HFFc6 (cell line): ENCODE measurements at regions not wholly inside any gene's neighbourhood (a gene's known extent, or its start where the extent isn't known, plus 50 kb on each side); places are given as distances from the start of the nearest gene placed in this dataset.
"Not testable (repeated sequence)": the region's sequence is repeated elsewhere in the genome, so short reads cannot be mapped to it uniquely, and the experiment has no call there.

ENCODE experiments used
- DNase-seq: peaks from one replicate; pipeline ENCODE4 v3.0.0-alpha.2; 2018
- H3K27ac Mint-ChIP-seq: 2 replicates; pipeline ENCODE4 v1.8.0; 2020; ENCODE audit warnings: mild to moderate bottlenecking, mixed read lengths
- H3K27me3 Mint-ChIP-seq: 2 replicates; pipeline ENCODE4 v1.8.0; 2021; ENCODE audit warnings: mild to moderate bottlenecking, moderate library complexity, mixed read lengths; ENCODE audit not compliant: insufficient read depth
- H3K36me3 Mint-ChIP-seq: 2 replicates; pipeline ENCODE4 v1.8.0; 2021; ENCODE audit warnings: low read depth, mixed read lengths
- H3K4me1 Mint-ChIP-seq: 2 replicates; pipeline ENCODE4 v1.8.0; 2020; ENCODE audit warnings: low read depth, mixed read lengths
- H3K4me3 Mint-ChIP-seq: 2 replicates; pipeline ENCODE4 v1.8.0; 2020; ENCODE audit warnings: mild to moderate bottlenecking, moderate library complexity, mixed read lengths
- H3K9me3 Mint-ChIP-seq: 2 replicates; pipeline ENCODE4 v1.8.0; 2020; ENCODE audit warnings: mild to moderate bottlenecking, mixed read lengths
- CTCF ChIP-seq: fragments of 200-600 bp; sonication (generic); IDR thresholded peaks from 2 replicates; pipeline ENCODE4 v1.5.0; 2021; ENCODE audit warnings: antibody characterized with exemption, mild to moderate bottlenecking

GRCh38 chr9:134571326-134571931, 70.2 kb upstream of the COL5A1 start:
- H3K27me3 Mint-ChIP-seq = peaks cover 21% of the 10 kb centered on the region
- no peaks in the 10 kb centered on the region for H3K36me3 Mint-ChIP-seq
- no peak for DNase-seq
- no peak overlapping the region for H3K4me3 Mint-ChIP-seq
- no peak overlapping the region for H3K27ac Mint-ChIP-seq
- no peaks in the 10 kb centered on the region for H3K4me1 Mint-ChIP-seq
- H3K9me3 Mint-ChIP-seq = peaks cover 8% of the 10 kb centered on the region
- no peak for TF ChIP-seq CTCF

DNA sequence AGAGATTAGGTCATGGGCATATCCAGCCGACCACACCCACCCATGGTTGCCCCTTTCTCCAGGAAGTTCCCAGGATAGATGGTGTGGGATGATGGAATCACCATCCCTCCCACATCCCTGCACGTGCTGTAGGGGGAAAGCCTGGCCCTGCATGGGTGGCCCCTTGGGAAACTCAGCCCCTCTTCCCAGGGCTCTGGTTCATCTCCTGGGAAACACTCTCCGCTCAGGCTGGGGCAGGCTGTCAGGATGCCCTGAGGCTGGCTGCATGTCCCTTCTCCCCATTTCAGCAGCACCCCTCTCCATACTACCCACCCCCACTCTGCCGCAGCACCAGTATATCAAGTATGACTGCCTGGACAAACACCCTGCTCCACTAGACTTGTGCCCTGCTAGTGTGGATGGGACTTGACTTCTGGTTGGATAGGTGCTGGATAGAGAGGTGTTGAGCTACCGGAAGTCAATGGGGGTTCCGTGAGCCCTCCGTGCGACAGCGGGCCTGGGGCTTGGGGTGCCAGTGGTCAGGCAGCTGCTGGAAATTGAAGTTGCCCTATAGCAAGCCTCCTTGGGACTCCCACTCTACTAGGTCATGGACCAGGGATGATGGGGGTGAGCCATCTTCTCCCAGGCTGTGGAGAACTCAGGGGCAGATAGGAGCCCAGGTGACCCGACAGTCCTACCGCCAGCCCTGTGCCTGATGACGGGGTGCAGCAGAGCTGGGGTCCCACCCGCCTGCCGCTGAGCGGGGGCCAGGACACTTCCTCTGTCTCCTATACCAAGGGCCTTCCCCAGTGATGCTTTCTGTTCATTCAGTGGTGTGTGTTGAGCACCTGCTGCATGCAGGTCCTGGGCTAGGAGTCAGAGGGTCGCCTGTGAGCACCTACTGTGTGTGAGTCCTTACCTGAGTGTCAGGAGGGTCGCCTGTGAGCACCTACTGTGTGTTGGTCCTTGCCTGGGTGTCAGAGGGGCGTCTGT, 69.4 kb upstream of the COL5A1 start:
- H3K9me3 Mint-ChIP-seq = peaks cover 8% of the 10 kb centered on the region
- H3K4me3 Mint-ChIP-seq = no peak overlapping the region
- H3K36me3 Mint-ChIP-seq = no peaks in the 10 kb centered on the region
- no peak for TF ChIP-seq CTCF
- H3K27ac Mint-ChIP-seq = no peak overlapping the region
- H3K4me1 Mint-ChIP-seq = no peaks in the 10 kb centered on the region
- peaks cover 24% of the 10 kb centered on the region for H3K27me3 Mint-ChIP-seq
- DNase-seq = no peak

DNA sequence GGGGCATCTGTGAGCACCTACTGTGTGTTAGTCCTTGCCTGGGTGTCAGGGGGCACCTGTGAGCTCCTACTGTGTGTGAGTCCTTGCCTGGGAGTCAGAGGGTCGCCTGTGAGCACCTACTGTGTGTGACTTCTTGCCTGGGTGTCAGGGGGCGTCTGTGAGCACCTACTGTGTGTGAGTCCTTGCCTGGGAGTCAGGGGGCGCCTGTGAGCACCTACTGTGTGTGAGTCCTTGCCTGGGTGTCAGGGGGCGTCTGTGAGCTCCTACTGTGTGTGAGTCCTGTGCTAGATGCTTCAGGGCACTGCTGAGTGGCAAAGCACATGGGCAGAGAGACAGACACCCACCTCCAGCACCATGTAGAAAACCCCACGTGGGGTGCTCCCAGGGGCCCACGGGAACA, 66.9 kb upstream of the COL5A1 start:
- not testable (repeated sequence) for DNase-seq, H3K27ac Mint-ChIP-seq, H3K36me3 Mint-ChIP-seq, H3K9me3 Mint-ChIP-seq, H3K4me1 Mint-ChIP-seq, H3K4me3 Mint-ChIP-seq
- peaks cover 24% of the 10 kb centered on the region for H3K27me3 Mint-ChIP-seq

GRCh38 chr9:134575103-134575900, 66.3 kb upstream of the COL5A1 start:
- Mint-ChIP-seq H3K4me3 (no peak overlapping the region), H3K27me3 (peaks cover 24% of the 10 kb centered on the region), H3K27ac (no peak overlapping the region), H3K36me3 (peaks cover 2% of the 10 kb centered on the region; the same call in 1 of the 2 replicates), H3K4me1 (no peaks in the 10 kb centered on the region), H3K9me3 (peaks cover 4% of the 10 kb centered on the region; the same call in 1 of the 2 replicates)
- no peak for TF ChIP-seq CTCF
- DNase-seq = no peak

DNA sequence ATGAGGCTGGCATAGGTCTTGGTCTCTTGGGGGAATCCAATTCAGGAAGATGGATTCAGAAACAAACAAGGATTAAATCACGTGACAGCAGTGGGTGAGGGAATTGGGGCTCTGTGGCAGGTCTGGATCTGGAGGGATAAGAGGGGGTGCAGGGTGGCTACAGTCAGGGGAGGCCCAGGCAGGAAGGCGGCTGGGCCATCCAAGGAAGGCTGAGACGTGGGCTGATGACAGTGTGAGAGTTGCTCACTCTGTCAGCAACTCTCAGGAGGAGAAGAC, 65.8 kb upstream of the COL5A1 start:
- Mint-ChIP-seq H3K4me1 (no peaks in the 10 kb centered on the region), H3K27me3 (peaks cover 24% of the 10 kb centered on the region), H3K4me3 (0 out of 2 replicates have a peak overlapping the region, but pooled peaks have one; percentile 15), H3K36me3 (peaks cover 6% of the 10 kb centered on the region), H3K9me3 (peaks cover 8% of the 10 kb centered on the region; the same call in 1 of the 2 replicates), H3K27ac (no peak overlapping the region)
- no peak for DNase-seq
- no peak for TF ChIP-seq CTCF
